Retinal pigment epithelial cell (primary cell): ENCODE measurements at regions not wholly inside any gene's neighbourhood (a gene's known extent, or its start where the extent isn't known, plus 50 kb on each side); places are given as distances from the start of the nearest gene placed in this dataset.

ENCODE experiments used
- DNase-seq: peaks from one replicate; pipeline ENCODE4 v3.0.0-alpha.2; 2010; ENCODE audit warnings: low read depth
- H3K4me3 ChIP-seq: 2 replicates; pipeline ENCODE4 v1.5.1; 2011; ENCODE audit warnings: mild to moderate bottlenecking, low read length, control low read depth, moderate library complexity
- TF ChIP-seq, protein P1 (sequence below): conservative IDR thresholded peaks from 2 replicates; pipeline ENCODE4 v1.5.1; 2011; ENCODE audit warnings: low read depth, low read length, control low read depth, inconsistent platforms

DNA sequence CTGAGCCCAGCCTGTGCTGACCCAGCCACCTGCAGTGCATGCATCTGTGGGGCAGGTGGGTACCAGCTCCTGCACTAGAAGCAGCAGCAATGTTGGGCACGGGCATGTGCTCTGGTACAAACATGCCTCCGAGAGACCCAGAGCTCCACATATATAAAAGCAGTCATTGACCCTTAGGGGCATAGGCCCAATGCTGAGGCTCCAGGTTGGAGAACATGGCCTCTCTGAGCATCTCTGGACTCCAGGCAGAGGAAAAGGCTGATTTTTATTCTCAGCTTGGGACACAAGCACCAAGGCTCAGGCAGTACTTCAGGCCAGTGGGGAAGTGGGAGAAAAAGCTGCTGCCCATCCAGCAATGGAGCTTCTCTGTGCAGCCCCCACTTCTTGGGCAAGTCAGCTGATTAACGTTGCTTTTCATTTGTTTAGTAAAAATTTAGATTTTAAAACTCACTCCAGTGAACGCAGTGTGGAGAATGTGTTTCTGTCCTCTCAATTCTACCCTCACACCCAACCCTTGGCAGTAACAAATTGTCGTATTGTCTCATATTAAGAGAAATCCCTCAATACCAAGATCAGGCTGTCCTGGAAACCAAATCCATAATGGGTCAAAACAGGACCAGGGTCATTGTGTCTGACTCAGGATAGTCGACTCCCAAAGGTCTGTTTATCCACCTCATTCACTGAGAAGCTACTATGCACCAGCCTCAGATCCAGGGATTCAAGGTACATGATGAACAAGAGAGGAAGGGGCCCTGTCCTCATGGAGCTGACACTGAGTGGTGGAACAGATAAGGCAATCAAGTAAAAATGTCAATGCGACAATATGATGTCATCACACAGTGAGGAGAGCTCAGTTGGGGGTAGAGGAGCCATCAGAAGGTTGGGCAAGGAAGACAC is 50.6 kb upstream of the TOP3B start:
- no peak for DNase-seq
- TF ChIP-seq, protein P1, sequence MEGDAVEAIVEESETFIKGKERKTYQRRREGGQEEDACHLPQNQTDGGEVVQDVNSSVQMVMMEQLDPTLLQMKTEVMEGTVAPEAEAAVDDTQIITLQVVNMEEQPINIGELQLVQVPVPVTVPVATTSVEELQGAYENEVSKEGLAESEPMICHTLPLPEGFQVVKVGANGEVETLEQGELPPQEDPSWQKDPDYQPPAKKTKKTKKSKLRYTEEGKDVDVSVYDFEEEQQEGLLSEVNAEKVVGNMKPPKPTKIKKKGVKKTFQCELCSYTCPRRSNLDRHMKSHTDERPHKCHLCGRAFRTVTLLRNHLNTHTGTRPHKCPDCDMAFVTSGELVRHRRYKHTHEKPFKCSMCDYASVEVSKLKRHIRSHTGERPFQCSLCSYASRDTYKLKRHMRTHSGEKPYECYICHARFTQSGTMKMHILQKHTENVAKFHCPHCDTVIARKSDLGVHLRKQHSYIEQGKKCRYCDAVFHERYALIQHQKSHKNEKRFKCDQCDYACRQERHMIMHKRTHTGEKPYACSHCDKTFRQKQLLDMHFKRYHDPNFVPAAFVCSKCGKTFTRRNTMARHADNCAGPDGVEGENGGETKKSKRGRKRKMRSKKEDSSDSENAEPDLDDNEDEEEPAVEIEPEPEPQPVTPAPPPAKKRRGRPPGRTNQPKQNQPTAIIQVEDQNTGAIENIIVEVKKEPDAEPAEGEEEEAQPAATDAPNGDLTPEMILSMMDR = no peak
- H3K4me3 ChIP-seq = no peak overlapping the region

DNA sequence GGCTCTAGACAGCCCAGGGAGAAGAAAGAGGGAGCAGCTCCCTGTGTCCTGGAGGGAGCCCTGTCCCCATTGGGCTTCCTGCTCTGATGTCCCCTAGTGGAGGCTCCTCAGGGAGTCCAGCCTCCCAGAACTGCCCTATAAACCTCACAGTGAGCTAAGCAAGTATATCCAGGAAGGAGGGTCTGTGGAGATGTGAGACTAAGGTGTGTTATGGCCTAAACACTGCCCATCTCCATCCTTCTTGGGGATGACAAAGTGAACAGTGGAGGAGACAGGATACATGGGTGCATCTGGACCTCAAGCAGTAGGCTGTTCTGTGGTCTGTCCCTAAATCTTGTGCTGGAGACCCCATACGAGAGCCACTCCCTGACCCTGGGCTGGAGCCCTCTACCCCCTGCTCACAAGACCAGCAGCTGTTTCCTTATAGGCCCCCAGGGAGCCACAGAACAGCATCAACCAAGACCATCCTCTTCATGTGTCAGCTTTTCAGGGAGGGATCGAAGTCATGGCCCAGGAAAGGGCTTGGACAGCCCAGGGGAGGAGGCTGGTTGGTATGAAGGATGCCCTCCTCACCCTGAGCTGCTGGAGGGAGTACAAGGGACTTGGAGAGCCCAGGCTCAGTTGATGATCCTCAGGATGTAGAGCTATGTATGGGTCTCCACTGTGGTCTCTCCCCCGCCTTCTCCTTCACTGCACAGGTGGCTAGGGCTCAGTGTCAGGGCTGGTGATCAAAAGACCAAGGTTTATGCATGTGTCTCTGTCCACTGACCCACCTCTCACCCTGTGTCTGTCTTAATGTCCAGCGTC is 49.7 kb upstream of the TOP3B start:
- TF ChIP-seq, protein P1 = no peak
- DNase-seq = no peak
- no peak overlapping the region for H3K4me3 ChIP-seq
